ENCODE measurements at regions not wholly inside any gene's neighbourhood (a gene's known extent, or its start where the extent isn't known, plus 50 kb on each side); places are given as distances from the start of the nearest gene placed in this dataset.
A peak's percentile ranks its signal among the peaks of the same experiment; 100 is the strongest.

DNA sequence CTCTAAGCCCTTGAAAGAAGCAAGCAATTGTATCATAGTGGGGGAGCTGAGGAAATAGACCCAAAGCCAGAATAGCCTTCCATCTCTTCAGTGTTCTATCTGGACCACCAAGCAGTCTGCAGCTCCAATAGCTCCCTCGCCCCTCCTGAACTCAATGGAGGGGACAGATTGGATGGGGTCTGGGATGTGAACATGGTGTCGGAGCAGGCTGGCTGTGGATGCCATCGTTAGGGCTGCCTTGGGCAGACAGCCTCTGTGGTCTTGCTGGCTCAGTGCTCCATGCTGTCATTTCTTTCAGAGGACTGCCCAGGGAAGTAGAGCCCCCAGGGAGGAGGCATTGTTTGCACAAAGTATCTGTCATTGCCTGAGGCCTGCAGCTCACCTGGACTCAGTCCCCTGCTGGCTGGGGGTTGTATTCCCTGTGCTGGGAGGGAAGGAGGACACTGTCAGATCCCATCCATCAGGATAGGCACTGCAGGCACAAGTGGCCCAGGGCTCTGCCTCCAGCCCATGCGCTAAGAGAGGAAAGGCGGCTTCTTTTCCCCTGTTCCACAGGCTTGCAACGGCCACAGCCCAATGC, 537.7 kb downstream of the BUD13 start:
- DNase-seq = no peak

DNA sequence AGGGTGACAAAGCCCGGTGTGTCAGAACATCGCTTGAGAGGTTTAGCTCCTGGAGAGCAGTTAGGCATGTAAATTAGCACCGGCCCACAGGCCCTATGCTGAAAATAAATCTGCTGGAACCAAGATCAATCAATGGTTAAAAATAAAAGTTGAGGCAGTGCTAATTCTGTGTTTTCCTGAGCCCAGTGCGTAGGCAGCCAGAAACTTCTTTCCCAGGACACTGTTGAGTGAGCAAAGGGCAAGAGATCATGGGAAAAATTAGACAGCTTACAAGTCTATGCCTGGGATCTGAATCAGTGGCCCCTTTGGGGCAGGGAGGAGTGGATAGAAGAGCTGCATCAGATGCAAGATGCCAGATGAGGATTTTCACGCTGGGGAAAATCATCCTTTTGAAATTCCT, 539.2 kb downstream of the BUD13 start:
- no peak for DNase-seq

DNA sequence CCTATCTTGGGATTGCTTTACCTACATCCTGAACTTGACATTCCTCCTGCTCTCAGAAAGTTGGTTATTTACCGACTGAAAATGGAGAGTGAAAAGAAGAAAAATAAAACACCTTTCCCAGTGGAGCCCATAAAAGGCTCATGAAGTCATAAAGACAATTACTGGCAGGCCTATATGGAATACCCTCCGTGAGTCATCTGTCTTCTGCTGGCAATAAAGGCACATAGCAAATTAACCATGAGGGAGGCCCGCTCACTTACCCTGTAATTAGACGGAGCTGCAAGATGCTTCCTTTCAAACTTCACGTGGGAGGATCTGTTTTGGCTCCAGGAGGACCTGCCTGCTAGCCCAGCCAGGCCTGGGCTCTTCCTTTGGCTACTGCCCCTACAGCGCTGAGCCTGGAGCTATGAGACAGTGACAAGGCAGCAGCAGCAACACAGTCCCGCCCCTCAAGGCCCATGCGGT, 540.4 kb downstream of the BUD13 start:
- no peak for DNase-seq

DNA sequence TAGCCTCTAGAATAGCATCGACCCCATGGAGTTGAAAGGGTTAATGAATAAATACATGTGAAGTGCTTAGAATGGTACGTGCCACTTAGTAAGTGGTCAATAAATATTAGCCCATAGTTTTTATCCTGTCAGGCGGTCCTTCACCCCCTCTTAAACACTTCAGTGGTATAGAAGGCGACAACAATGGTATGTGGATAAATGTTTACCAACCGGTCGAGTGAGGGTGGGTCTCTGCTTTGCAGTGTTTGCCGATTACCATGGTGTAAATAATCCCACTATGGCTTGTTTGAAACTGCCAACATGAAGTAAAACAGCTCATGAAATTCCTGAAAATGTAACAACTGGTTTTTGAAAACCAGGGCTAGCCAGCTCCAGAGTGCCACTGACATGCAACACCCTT, 541.2 kb downstream of the BUD13 start:
- DNase-seq = no peak

DNA sequence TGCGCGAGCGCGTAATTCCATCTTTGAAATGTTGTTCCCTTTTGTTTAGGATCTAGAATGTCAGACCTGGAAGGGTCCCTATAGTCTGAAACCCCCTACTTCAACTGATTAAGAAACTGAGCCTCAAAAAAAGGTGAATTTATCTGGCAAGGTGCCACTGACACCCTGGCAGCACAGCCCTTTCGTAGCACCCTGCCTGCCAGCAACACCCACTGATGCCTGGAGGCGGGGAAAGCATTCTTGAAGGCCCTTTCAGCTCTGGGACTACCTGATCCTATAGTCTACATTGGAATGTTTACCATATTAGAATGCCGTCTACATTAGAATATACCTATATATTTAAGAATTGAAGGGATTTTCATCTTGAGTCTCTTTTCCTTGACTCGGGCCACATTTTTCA, 542.3 kb downstream of the BUD13 start:
- DNase-seq = no peak

DNA sequence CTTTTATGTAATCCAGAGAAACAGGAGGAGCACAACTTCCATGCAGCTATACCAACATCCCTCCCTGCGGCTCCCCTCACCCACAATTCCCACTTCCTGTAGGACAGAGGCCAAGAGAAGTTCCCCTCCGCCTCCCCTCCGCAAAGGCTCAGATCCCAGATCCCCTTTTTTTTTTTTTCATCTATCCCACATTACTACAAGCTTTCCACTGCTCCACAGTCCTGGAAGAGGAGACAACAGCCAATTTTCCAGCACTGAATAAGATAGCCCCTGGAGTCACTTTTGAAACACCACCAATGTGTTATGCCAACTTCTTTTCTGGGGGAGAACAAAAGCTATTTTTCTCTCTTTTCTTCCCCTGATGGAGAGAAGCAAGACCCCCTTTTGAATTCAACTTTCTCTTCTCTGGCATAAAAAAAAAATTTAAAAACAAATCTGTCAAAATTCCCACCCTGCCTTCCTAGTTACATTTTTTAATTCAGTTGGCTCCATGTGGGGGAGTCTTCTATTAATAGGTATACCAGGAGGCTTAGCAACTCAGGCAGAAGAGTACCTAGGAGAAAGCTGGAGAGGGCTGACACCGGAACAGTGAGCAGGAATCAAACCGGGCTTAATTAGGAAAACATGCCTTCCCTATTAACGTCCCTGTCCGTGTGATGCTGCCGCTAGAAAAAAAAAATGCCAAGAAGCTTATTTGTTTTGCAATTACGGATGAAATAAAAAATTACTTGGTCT, 543.4 kb downstream of the BUD13 start:
- no peak for DNase-seq

DNA sequence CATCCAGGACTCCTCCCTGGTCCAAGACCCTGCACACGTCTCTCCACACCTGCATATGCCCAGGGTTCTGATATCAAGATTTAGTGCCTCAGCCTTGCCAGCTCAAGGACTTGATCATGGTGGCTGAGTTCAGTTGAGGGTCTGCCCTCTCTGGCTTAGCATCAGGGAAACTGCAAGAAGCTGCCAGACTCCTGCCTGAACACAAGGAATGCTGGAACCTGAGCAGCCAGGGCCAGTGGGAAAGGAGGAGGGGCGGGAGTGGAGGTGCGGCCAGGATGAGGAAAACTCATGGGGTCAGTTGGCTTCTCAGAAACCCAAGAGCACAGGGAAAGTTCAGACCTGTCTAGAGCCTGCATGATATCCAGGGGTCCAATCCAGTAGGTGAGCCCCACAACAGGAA, 546.1 kb downstream of the BUD13 start:
- no peak for DNase-seq

DNA sequence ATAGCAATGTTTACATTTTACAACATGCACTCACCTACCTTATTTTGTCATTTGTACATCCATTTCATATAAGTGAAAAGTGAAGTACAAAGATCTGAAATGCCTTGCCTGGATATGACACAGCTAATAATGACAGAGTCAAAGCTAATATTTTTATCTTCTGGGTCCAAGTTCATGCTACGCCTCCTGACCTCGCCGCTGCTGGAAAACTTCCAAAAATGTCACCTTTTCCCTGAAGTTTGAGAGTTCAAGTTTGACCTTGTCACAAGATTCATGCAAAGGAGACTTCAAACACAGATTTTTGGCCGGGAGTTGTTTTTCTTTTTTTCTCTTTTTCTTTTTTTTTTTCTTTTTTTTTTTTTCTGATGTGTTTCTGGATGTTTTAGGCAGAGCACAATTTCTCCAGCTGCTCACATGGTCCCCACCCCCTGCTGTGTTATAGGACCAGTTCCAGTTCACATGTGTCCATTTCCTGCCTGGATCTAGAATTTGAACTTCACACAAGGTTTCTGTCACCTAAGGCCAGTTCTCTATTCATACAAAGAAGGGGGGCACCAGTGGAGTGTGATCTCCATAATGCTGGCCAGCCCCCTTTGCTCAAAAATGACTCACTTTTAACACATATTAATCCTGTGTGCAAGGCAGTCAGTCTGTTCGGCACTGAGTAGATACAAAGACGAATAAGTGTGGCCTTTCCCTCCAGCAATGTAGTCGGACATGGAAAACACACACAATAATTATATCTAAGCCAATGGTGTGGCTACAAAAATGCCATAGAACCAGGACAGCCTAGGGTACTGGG, 546.8 kb downstream of the BUD13 start:
- no peak for DNase-seq

DNA sequence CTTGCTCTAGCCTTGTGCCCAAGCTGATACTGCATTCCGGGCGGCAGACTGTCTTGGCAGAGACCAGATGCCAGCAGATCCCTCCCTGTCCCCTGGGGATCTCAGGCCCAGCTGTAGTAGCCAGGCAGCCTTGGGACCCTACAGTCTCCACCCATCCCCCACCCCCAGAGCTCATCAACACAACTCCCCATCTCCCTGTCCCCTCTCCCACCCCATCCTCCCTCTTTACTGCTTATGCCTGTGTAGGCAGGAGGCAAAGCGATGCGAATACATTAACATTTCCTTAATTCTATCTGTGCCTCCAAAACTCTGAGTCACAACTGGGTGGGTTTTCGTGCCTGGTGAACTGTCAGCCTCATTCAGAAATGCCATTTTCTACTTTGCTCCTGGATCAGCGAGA, 547.6 kb downstream of the BUD13 start:
- DNase-seq = no peak

DNA sequence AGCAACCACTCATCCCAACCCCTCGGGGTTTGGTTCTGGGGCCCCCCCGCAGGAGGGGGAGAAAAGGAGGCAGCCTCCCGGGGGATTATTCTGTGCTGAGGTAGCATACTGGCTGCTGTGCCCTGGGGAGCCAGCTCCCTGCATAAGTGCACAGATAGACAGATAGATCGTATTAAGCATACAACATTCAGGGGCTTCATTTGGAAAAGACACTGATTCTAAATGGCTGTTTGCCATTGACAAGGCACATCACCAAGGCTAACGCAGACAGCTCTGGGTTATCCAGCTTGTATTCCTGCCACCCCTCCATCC, 547.9 kb downstream of the BUD13 start:
- no peak for DNase-seq

DNA sequence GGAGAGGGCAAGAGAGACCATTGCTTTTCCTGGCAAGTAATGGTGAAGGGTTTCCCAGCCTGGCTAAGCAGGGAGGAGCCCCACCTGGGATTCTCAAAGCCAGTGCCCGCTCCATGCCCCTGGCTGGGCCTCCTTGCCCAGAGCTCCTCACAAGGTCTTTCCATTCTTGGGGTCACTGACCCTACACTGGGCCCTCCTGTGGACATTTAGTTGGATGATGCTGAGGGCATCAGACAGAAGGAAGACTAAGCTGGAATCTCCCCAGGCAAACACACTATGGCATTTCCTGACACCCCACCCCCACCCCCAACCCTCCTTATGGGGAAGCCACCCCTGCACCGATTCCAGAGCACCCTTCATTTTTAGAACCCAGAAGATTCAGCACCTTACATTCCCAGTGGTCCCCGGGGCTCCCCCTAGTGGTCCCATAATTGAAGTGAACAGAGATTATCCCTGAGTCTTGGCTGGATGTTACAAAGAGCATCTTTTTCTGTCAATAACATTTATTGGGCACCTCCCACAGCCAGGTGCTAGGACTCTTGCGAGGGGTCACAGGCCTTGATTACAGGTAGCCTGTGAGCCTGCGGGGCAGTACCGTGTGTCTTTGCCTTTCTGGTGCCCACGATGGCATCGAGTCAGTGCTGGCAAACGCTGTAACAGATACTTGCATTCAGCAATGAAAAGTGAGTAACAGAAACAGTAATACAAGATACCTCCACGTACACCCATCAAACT, 548.5 kb downstream of the BUD13 start:
- DNase-seq = peak; percentile 62

DNA sequence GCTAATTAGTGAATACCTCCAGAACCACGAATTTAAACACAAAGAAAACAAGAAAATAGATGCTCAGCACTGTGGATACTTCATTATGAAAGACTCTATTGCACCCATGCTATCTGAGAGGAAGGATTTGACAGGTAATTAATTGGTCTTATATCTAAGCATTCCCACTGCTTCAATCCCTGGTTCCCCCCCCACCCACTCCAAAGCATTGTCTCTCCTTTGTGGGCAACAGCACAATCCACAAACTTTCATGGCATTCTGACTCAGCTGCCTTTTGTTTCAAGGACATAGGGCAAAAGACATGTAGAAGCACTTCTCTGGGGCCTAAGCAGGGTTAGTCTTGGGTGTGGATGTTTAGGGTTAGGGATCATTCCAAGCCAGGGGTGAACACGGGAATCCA, 551.4 kb downstream of the BUD13 start:
- no peak for DNase-seq

DNA sequence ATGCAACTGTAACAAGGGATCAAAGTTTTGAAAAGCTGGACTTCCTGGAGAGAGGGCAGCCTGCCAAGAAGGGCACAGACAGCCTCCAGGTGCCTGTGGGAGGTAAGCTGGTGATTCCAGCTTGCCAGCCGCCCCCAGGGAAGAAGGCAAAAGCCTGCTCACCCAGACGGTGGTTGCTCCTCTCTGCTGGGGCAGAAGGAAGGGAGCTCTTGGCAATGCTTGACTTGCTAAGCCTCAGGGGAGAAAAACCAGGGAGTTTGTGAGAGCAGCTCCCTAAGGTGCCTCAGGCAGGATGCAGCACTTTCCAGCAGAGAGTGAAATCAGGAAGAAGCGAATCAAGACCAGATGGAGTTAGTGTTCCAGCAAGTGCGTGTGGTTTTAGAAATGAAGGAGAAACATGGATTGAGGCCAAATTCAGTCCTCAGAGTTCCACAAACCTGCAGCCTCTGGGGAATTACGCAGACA, 553.6 kb downstream of the BUD13 start:
- no peak for DNase-seq

DNA sequence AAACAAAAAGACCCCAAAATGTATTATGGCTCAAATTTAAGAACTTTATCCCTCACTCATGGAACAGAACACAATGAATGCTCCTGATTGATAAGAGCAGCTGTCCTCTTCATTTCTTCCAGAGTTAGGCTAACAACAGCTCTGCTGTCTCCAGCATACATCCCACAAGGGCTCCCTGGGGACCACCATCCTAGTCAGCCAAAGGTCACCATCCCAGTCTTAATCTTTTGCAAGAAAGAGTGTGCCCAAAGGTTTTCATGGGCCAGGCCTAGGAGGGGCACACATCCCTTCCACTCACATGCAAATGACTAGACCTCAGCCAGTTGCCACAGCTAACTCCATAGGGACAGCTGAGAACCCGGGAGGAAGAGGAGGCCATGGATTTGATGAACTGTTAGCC, 555.3 kb downstream of the BUD13 start:
- no peak for DNase-seq

DNA sequence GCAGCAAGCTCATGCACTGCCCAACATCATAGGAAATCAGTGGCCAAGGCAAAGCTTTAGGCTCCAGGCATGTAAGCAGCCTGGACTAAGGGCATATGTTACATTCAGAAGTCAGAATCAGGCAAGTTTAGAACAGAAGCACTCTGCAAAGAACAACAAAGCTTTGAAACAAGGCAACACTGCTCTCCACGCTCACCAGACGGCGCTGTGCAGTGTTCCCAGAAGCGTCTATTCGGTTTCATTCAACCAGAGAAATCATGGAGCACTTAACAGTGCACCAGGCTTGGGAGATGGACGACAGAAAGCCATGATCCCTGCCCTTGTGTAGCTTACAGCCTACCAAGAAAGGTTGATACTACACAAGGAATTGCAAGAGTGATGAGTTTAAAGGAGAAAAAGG, 555.8 kb downstream of the BUD13 start:
- DNase-seq = peak; percentile 77

DNA sequence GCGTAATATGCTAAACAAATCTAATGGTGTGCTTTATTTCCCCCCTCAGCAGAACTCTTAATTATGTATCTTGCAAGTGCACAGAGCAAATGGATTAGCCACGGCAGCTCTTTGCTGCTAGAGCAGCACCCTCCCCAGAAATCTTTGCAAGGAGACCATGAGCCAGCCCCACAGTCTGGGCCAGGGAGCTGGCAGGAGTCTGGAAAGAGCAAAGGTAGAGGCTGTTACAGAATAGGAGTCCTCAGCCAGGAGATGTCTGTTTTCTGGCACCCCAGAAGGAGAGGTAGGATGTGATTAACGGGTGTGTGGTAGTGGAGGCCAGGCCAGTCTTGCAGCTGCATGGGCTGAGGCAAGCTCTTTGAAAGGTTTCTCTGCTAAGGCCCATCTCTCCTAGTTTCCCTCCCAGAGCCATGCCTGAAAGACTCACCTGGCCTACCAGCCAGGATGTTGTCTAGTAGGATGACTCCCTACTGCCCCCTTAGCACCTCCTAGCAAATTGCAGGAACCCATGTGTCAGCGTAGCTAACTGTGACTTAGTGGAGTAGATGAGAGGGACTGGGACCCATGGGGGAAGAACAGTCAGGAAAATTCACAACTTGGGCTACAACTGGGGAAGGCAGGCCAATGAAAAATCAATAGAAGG, 557.2 kb downstream of the BUD13 start:
- no peak for DNase-seq

DNA sequence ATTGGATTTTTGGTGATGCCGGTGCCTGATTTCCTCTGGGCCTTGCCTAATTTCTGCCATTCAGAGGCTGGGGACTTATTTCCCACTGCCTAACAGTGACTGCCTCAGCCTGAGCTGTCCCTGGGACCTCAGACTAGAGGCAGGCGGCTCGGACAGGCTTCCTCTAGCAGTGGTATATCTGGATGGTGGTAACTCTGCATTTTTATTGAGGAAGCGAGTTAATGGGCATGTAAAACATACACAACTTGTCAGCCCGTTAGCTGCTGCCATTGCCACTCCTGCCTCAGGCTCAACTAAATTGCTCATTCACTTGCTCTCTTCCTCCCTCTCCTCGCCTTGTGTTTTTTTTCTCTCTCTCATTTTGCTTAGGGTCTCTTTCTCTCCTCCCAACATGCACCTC, 561.6 kb downstream of the BUD13 start:
- DNase-seq = no peak

DNA sequence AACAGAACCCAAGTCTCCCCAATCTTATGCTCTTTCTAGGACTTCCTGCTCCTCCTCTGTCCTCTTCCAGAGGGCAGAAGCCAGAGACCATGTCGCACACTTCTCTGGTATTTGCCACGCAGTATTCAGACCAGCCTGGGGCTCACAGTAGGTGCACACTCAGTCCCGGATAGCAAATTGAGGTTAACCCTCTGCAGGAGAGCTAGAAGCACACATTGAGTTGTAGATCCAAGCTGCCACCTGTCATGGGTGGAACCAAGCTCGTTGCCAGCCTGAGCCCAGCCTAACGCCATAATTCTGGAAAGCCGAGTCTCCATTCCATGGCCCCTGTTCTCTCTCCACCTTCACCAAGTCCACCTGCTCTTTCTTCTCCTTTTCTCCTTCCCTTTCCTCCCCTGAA, 562.1 kb downstream of the BUD13 start:
- no peak for DNase-seq

DNA sequence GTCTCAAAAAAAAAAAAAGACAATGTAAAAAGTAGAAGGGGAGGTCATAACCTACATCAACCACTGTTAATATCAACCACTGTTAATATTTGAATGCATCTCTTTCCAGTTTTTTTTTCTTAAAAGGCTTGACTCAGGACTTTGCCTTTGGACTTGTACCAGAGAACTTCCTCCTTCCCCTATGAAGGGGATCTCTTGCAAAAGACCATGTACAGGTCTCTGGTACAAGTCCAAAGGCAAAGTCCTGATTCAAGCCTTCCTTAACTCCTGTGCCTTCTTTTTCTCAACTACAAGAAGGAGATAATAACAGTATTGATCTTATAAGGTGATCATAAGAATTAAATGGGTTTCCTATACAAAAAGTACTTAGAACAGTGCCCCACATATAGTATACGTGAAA, 563.5 kb downstream of the BUD13 start:
- DNase-seq = no peak

DNA sequence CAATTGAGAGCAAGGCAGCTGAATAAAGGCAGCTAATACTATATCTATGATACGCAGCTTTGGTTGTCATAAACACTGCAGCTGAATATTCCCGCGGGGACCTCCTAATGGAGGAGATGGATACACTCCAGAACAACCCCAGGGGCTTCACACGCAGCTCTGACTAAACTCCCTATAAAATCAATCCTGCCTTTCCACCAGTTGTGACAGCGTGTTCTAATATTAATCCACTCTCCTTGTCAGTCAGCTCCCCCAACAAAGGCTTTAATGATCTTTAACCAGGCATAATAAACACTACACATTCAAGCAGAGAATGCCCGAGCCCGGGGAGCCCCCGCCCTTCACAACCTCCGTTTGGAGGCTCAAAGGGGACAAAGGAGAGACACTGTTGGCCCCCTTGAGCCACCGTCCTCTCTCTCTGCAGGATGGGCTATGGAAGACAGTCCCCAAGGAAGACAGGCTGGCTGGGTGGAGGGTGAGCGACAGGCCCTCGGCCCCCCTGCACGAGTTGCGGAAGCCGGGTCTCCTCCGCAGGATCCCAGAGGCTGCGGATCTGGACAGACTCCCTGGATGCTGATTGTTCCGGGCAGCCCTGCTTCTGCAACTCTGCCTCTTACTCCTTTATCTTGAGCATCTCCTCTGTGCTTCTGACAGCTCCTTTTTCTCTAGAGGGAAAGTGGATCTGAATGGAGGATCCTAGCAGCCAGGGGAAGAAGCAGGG, 565.2 kb downstream of the BUD13 start:
- DNase-seq = no peak

DNA sequence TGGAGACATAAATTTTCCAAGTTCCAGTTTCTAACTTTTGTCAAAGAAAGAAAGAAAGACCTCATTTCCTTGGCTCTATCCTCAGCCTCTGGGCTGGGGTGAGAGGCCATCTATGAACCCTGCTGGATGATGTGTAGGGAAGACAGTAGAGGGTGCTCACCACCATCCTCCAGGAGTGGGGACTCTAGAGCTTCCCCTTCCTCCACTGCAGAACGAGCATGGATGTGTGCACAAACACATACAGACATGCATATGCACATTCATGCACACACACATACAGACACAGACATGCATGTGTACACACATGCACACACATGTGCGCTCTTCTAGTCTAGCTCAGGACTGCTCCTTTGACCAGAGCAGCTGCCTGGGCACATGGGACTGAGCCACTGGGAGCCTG, 565.8 kb downstream of the BUD13 start:
- no peak for DNase-seq

DNA sequence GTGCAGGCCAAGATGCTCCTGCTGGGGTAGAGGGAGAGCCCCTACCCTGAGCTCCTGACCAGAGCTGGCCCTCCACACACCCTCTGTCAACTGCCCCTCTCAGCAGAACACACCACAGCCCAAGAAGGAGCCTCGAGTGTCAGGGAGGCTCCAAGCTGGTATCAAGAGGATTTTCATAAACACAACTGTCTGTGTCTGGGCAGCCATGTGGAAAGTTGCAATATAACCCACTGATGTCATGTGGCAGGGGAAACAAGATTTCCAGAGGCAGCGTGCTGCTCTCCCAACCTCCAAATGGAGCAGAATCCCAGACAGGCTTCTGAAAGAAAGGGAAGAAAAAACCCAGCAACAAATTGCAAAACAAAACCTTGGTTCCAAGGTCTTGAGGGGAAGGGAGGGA, 569.9 kb downstream of the BUD13 start:
- no peak for DNase-seq
